PFSK-1 (cell line): ENCODE measurements at regions not wholly inside any gene's neighbourhood (a gene's known extent, or its start where the extent isn't known, plus 50 kb on each side); places are given as distances from the start of the nearest gene placed in this dataset.

Experiments used
- FOXP2 ChIP-seq: optimal IDR thresholded peaks from 2 replicates; pipeline ENCODE3; 2011; ENCODE audit warnings: borderline replicate concordance, control low read depth, inconsistent platforms; ENCODE audit not compliant: insufficient read depth; ENCODE audit errors: extremely low read length, extremely low read depth
- POLR2AphosphoS5 ChIP-seq: IDR thresholded peaks from 2 replicates; pipeline ENCODE4 v1.6.1; 2012; ENCODE audit warnings: low read depth, mild to moderate bottlenecking, control low read depth, low read length, moderate library complexity
- REST ChIP-seq, 2 experiments: IDR thresholded peaks; 2 replicates each; pipeline versions ENCODE4 v1.6.1 to v1.8.0; 2011 to 2012; ENCODE audit warnings: low read depth in 2 of 2, low read length in 2 of 2, control low read depth in 1 of 2, inconsistent platforms in 1 of 2, mild to moderate bottlenecking in 1 of 2, moderate library complexity in 1 of 2; ENCODE audit not compliant: insufficient read depth in 1 of 2
- SIN3A ChIP-seq: IDR thresholded peaks from 2 replicates; pipeline ENCODE4 v1.6.1; 2012; ENCODE audit warnings: mild to moderate bottlenecking, low read length, moderate library complexity, borderline replicate concordance; ENCODE audit not compliant: insufficient read depth
- TAF1 ChIP-seq: IDR thresholded peaks from 2 replicates; pipeline ENCODE4 v1.6.1; 2012; ENCODE audit warnings: low read length, control low read depth, borderline replicate concordance; ENCODE audit not compliant: insufficient read depth

- TF ChIP-seq FOXP2 = no peak
- TF ChIP-seq POLR2AphosphoS5 = no peak
- TF ChIP-seq TAF1 = no peak
- TF ChIP-seq REST (IDR thresholded peaks at IDR 0.05; ENCODE audit: insufficient read depth in 1 of 2, low read depth in 2 of 2, low read length in 2 of 2) = no peak
- no peak for TF ChIP-seq SIN3A
Observed at GRCh38 chr9:120291050-120291449, 288.9 kb downstream of the CDK5RAP2 start.

- TF ChIP-seq POLR2AphosphoS5 (no peak), FOXP2 (no peak), TAF1 (no peak), SIN3A (no peak), REST (IDR thresholded peaks at IDR 0.05; ENCODE audit: insufficient read depth in 1 of 2, low read depth in 2 of 2, low read length in 2 of 2) (no peak)
Observed at GRCh38 chr9:120289990-120290975, 289.7 kb downstream of the CDK5RAP2 start.

GRCh38 chr9:120289098-120289497, 290.9 kb downstream of the CDK5RAP2 start:
- no peak for TF ChIP-seq FOXP2
- TF ChIP-seq SIN3A = no peak
- TF ChIP-seq POLR2AphosphoS5 = no peak
- no peak for TF ChIP-seq REST (IDR thresholded peaks at IDR 0.05; ENCODE audit: insufficient read depth in 1 of 2, low read depth in 2 of 2, low read length in 2 of 2)
- no peak for TF ChIP-seq TAF1

- TF ChIP-seq FOXP2 (no peak), SIN3A (no peak), REST (IDR thresholded peaks at IDR 0.05; ENCODE audit: insufficient read depth in 1 of 2, low read depth in 2 of 2, low read length in 2 of 2) (no peak), POLR2AphosphoS5 (no peak), TAF1 (no peak)
Observed at GRCh38 chr9:120286530-120286929, 293.4 kb downstream of the CDK5RAP2 start.
